B cell (primary cell): ENCODE measurements at regions not wholly inside any gene's neighbourhood (a gene's known extent, or its start where the extent isn't known, plus 50 kb on each side); places are given as distances from the start of the nearest gene placed in this dataset.

Source experiments
- ATAC-seq: fragments of 200-7000 bp; cut with Tn5 transposase; one replicate; pipeline ENCODE4 v1.10.0; 2021; ENCODE audit warnings: low read depth, mild to moderate bottlenecking, moderate number of reproducible peaks, moderate library complexity
- CTCF ChIA-PET: fragments of 350-600 bp; sonication (Branson Sonifier 250); formaldehyde crosslinking; loops from one replicate; lab custom pipeline; 2021; ENCODE audit warnings: antibody characterized with exemption, inconsistent platforms; lab: Charles Lee
- POLR2A ChIA-PET: fragments of 350-600 bp; sonication (Branson Sonifier 250); formaldehyde crosslinking; loops from one replicate; lab custom pipeline; 2021; ENCODE audit warnings: antibody characterized with exemption; lab: Charles Lee
- DNase-seq: peaks from one replicate; pipeline ENCODE4 v3.0.0; 2013
- H2AFZ ChIP-seq: 2 replicates; pipeline ENCODE4 v1.6.1; 2012; ENCODE audit warnings: mild to moderate bottlenecking, low read depth, low read length; ENCODE audit not compliant: insufficient read depth, poor library complexity, severe bottlenecking
- H3K27ac ChIP-seq, 2 donors: 1 replicate in 1 of 2; 2 replicates in 1 of 2; pipeline ENCODE4 v1.5.1; 2012 to 2013; ENCODE audit warnings: low read length in 2 of 2, mild to moderate bottlenecking in 2 of 2, moderate library complexity in 1 of 2
- H3K27me3 ChIP-seq, 4 experiments: fragments of 200-600 bp in 1 of 4; sonication (generic) in 1 of 4; replicated peaks in 1 of 4; 1 replicate in 2 of 4; 2 replicates in 2 of 4; pipeline versions ENCODE4 v1.6.1 to v1.7.0; 2013 to 2016; ENCODE audit warnings: low read length in 3 of 4, mild to moderate bottlenecking in 2 of 4, mixed read lengths in 1 of 4, moderate library complexity in 1 of 4; ENCODE audit not compliant: insufficient read depth in 4 of 4, control insufficient read depth in 3 of 4; ENCODE audit errors: control extremely low read depth in 1 of 4
- H3K36me3 ChIP-seq, 2 experiments: replicated peaks in 1 of 2; 1 replicate in 1 of 2; 2 replicates in 1 of 2; pipeline versions ENCODE4 v1.6.1 to v1.7.1; 2013; ENCODE audit warnings: low read length in 1 of 2; ENCODE audit not compliant: insufficient read depth in 2 of 2, control insufficient read depth in 1 of 2; ENCODE audit errors: control extremely low read depth in 1 of 2, extremely low read depth in 1 of 2
- H3K4me1 ChIP-seq, 2 donors: fragments of 200-600 bp in 1 of 2; sonication (generic) in 1 of 2; 1 replicate in 1 of 2; 2 replicates in 1 of 2; pipeline versions ENCODE4 v1.5.1 to v1.6.1; 2013 to 2017; ENCODE audit warnings: low read length in 2 of 2; ENCODE audit not compliant: control insufficient read depth in 2 of 2, insufficient read depth in 2 of 2
- H3K4me2 ChIP-seq: replicated peaks from 2 replicates; pipeline ENCODE3; 2012; ENCODE audit warnings: mild to moderate bottlenecking, low read depth, low read length; ENCODE audit not compliant: poor library complexity, severe bottlenecking
- H3K4me3 ChIP-seq, 5 experiments: fragments of 200-600 bp in 1 of 5; sonication (generic) in 1 of 5; 1 replicate in 3 of 5; 2 replicates in 2 of 5; pipeline versions ENCODE4 v1.5.1 to v1.7.0; 2011 to 2016; ENCODE audit warnings: low read length in 4 of 5, mild to moderate bottlenecking in 4 of 5, low read depth in 2 of 5, control low read depth in 1 of 5, moderate library complexity in 1 of 5; ENCODE audit not compliant: insufficient read depth in 1 of 5; ENCODE audit errors: control extremely low read depth in 1 of 5, extremely low read depth in 1 of 5
- H3K79me2 ChIP-seq: fragments of 200-600 bp; sonication (generic); one replicate; pipeline ENCODE4 v1.6.0; 2016; ENCODE audit warnings: low read length; ENCODE audit not compliant: control insufficient read depth, insufficient read depth
- H3K9ac ChIP-seq: fragments of 200-600 bp; sonication (generic); 2 replicates; pipeline ENCODE4 v1.6.1; 2017; ENCODE audit warnings: mild to moderate bottlenecking, low read length, moderate library complexity
- H3K9me3 ChIP-seq, 3 donors: one replicate each; pipeline versions ENCODE4 v1.6.1 to v1.7.1; 2013; ENCODE audit warnings: low read length in 2 of 3; ENCODE audit not compliant: control insufficient read depth in 2 of 3, insufficient read depth in 1 of 3; ENCODE audit errors: control extremely low read depth in 1 of 3
- H4K20me1 ChIP-seq: 2 replicates; pipeline ENCODE4 v1.6.0; 2012; ENCODE audit warnings: mild to moderate bottlenecking, low read length; ENCODE audit not compliant: insufficient read depth, control insufficient read depth, poor library complexity, severe bottlenecking
- H3K27ac Mint-ChIP-seq: one replicate; pipeline ENCODE4 v1.8.0; 2021; ENCODE audit warnings: mixed read lengths
- H3K27me3 Mint-ChIP-seq: one replicate; pipeline ENCODE4 v1.8.0; 2021; ENCODE audit warnings: mixed read lengths
- H3K4me1 Mint-ChIP-seq: one replicate; pipeline ENCODE4 v1.8.0; 2021; ENCODE audit warnings: mixed read lengths
- H3K4me3 Mint-ChIP-seq: one replicate; pipeline ENCODE4 v1.8.0; 2021; ENCODE audit warnings: mixed read lengths
- H3K9me3 Mint-ChIP-seq: one replicate; pipeline ENCODE4 v1.8.0; 2022; ENCODE audit warnings: mixed read lengths; ENCODE audit not compliant: insufficient read depth
- CTCF ChIP-seq: fragments of 200-600 bp; IDR thresholded peaks from one replicate; pipeline ENCODE4 v1.8.0; 2022; ENCODE audit warnings: antibody characterized with exemption, mild to moderate bottlenecking
- EZH2 ChIP-seq: IDR thresholded peaks from 2 replicates; pipeline ENCODE4 v1.6.1; 2012; ENCODE audit warnings: borderline replicate concordance, low read depth, mild to moderate bottlenecking, moderate library complexity, low read length; ENCODE audit not compliant: insufficient read depth, poor library complexity, severe bottlenecking
- WGBS: methylation state at CpG from one replicate; pipeline ENCODE4 v1.1.5; 2013; ENCODE audit warnings: missing lambda C conversion rate; ENCODE audit not compliant: insufficient coverage; 5-methylcytosine and 5-hydroxymethylcytosine counted together
- intact Hi-C: fragments of 100-400 bp; cut with micrococcal nuclease; formaldehyde crosslinking; loops from one replicate; pipeline ENCODE4 v1.10.0; 2022

GRCh38 chr1:168782559-168783116 lies 53.6 kb upstream of the DPT start:
- Mint-ChIP-seq H3K27me3 (no peaks in the 10 kb centered on the region), H3K4me3 (no peak overlapping the region)

More at GRCh38 chr1:168782559-168783116, 53.6 kb upstream of the DPT start:
- Mint-ChIP-seq H3K4me1 (no peaks in the 10 kb centered on the region), H3K27ac (no peak overlapping the region), H3K9me3 (no peaks in the 10 kb centered on the region)
- ChIA-PET POLR2A (no interaction called here), CTCF (no interaction called here)
- H3K27ac ChIP-seq = no peak overlapping the region
- no peak overlapping the region for H3K9ac ChIP-seq
- no CpG with 5 or more reads among the region's 3 CpGs for WGBS
- no peak overlapping the region for H3K4me3 ChIP-seq
- no peak for DNase-seq
- H2AFZ ChIP-seq = no peak overlapping the region
- no peaks in the 10 kb centered on the region for H3K36me3 ChIP-seq
- intact Hi-C loops = no loop called here
- ATAC-seq = no peak
- no peaks in the 10 kb centered on the region for H3K27me3 ChIP-seq
- no peak overlapping the region for H3K4me2 ChIP-seq
- no peaks in the 10 kb centered on the region for H3K9me3 ChIP-seq
- H3K79me2 ChIP-seq = no peaks in the 10 kb centered on the region
- no peak for TF ChIP-seq EZH2
- TF ChIP-seq CTCF = no peak
- no peaks in the 10 kb centered on the region for H4K20me1 ChIP-seq
- no peaks in the 10 kb centered on the region for H3K4me1 ChIP-seq
